ENCODE measurements at regions not wholly inside any gene's neighbourhood (a gene's known extent, or its start where the extent isn't known, plus 50 kb on each side); places are given as distances from the start of the nearest gene placed in this dataset.
"Not testable (repeated sequence)": the region's sequence is repeated elsewhere in the genome, so short reads cannot be mapped to it uniquely, and the experiment has no call there.

GRCh38 chr10:21125471-21126228 lies 228.5 kb upstream of the NEBL start:
- DNase-seq (ENCODE audit: low spot score): no peak
- Histone ChIP-seq H3K36me3 (no peaks in the 10 kb centered on the region), H3K27ac (no peak overlapping the region), H3K27me3 (no peaks in the 10 kb centered on the region), H3K4me3 (no peak overlapping the region), H3K4me1 (no peaks in the 10 kb centered on the region), H3K9me3 (no peaks in the 10 kb centered on the region)
- no peak for TF ChIP-seq CTCF (IDR thresholded peaks at IDR 0.05)

GRCh38 chr10:21122907-21123306 lies 225.8 kb upstream of the NEBL start:
- H3K27ac ChIP-seq: no peak overlapping the region
- H3K36me3 ChIP-seq: no peaks in the 10 kb centered on the region
- H3K27me3 ChIP-seq: no peaks in the 10 kb centered on the region
- no peak for DNase-seq (ENCODE audit: low spot score)
- TF ChIP-seq CTCF (IDR thresholded peaks at IDR 0.05): no peak
- H3K4me3 ChIP-seq: no peak overlapping the region
- H3K4me1 ChIP-seq: no peaks in the 10 kb centered on the region
- no peaks in the 10 kb centered on the region for H3K9me3 ChIP-seq

GRCh38 chr10:21121822-21122221 lies 224.7 kb upstream of the NEBL start:
- H3K27me3 ChIP-seq; H3K4me3 ChIP-seq; H3K4me1 ChIP-seq; H3K27ac ChIP-seq; H3K9me3 ChIP-seq; H3K36me3 ChIP-seq; DNase-seq (ENCODE audit: low spot score): not testable (repeated sequence)

- no peak for TF ChIP-seq CTCF (IDR thresholded peaks at IDR 0.05)
- peaks cover 0 to 9% of the 10 kb centered on the region in 2 donors for H3K9me3 ChIP-seq
- no peak for DNase-seq (ENCODE audit: low spot score)
- H3K27ac ChIP-seq: no peak overlapping the region
- H3K27me3 ChIP-seq: no peaks in the 10 kb centered on the region
- no peak overlapping the region for H3K4me3 ChIP-seq
- no peaks in the 10 kb centered on the region for H3K4me1 ChIP-seq
- H3K36me3 ChIP-seq: no peaks in the 10 kb centered on the region
These were observed 217.6 kb upstream of the NEBL start for GRCh38 chr10:21114683-21115082.

GRCh38 chr10:21110358-21110757 lies 213.2 kb upstream of the NEBL start:
- Histone ChIP-seq H3K9me3 (peaks cover 0 to 2% of the 10 kb centered on the region in 2 donors), H3K27ac (no peak overlapping the region), H3K4me1 (no peaks in the 10 kb centered on the region), H3K36me3 (no peaks in the 10 kb centered on the region), H3K4me3 (no peak overlapping the region), H3K27me3 (no peaks in the 10 kb centered on the region)
- TF ChIP-seq CTCF (IDR thresholded peaks at IDR 0.05): no peak
- no peak for DNase-seq (ENCODE audit: low spot score)

GRCh38 chr10:21106931-21107330 lies 209.8 kb upstream of the NEBL start:
- not testable (repeated sequence) for H3K9me3 ChIP-seq; H3K27me3 ChIP-seq; H3K36me3 ChIP-seq; H3K4me1 ChIP-seq; H3K27ac ChIP-seq; DNase-seq (ENCODE audit: low spot score); H3K4me3 ChIP-seq

- H3K27me3 ChIP-seq, H3K27ac ChIP-seq: not testable (repeated sequence)
These were observed 208.2 kb upstream of the NEBL start for GRCh38 chr10:21105331-21105730.

More at GRCh38 chr10:21105331-21105730, 208.2 kb upstream of the NEBL start:
- H3K36me3 ChIP-seq; H3K9me3 ChIP-seq; H3K4me1 ChIP-seq; DNase-seq (ENCODE audit: low spot score); H3K4me3 ChIP-seq: not testable (repeated sequence)

All from right atrium auricular region (tissue), 2 donors.